ENCODE measurements at regions not wholly inside any gene's neighbourhood (a gene's known extent, or its start where the extent isn't known, plus 50 kb on each side); places are given as distances from the start of the nearest gene placed in this dataset.

GRCh38 chr2:17311106-17311619, 207.1 kb downstream of the RAD51AP2 start:
- no peak overlapping the region for H3K4me3 ChIP-seq (ENCODE audit: low read depth, low read length)
- no peak for TF ChIP-seq CTCF (IDR thresholded peaks at IDR 0.05; ENCODE audit: borderline replicate concordance, insufficient read depth, low read depth, low read length)

- H3K4me3 ChIP-seq (ENCODE audit: low read depth, low read length) = no peak overlapping the region
- TF ChIP-seq CTCF (IDR thresholded peaks at IDR 0.05; ENCODE audit: borderline replicate concordance, insufficient read depth, low read depth, low read length) = peak; percentile 66; the same call in 1 of the 2 replicates
Observed at GRCh38 chr2:17309741-17310339, 208.4 kb downstream of the RAD51AP2 start.

- TF ChIP-seq CTCF (IDR thresholded peaks at IDR 0.05; ENCODE audit: borderline replicate concordance, insufficient read depth, low read depth, low read length) = no peak
- H3K4me3 ChIP-seq (ENCODE audit: low read depth, low read length) = no peak overlapping the region
Observed at GRCh38 chr2:17309181-17309580, 209.1 kb downstream of the RAD51AP2 start.

- H3K4me3 ChIP-seq (ENCODE audit: low read depth, low read length) = no peak overlapping the region
- no peak for TF ChIP-seq CTCF (IDR thresholded peaks at IDR 0.05; ENCODE audit: borderline replicate concordance, insufficient read depth, low read depth, low read length)
Observed at GRCh38 chr2:17306706-17307105, 211.5 kb downstream of the RAD51AP2 start.

GRCh38 chr2:17306219-17306618, 212.0 kb downstream of the RAD51AP2 start:
- H3K4me3 ChIP-seq (ENCODE audit: low read depth, low read length) = no peak overlapping the region
- no peak for TF ChIP-seq CTCF (IDR thresholded peaks at IDR 0.05; ENCODE audit: borderline replicate concordance, insufficient read depth, low read depth, low read length)

- no peak overlapping the region for H3K4me3 ChIP-seq (ENCODE audit: low read depth, low read length)
- no peak for TF ChIP-seq CTCF (IDR thresholded peaks at IDR 0.05; ENCODE audit: borderline replicate concordance, insufficient read depth, low read depth, low read length)
Observed at GRCh38 chr2:17303521-17303920, 214.7 kb downstream of the RAD51AP2 start.

- no peak overlapping the region for H3K4me3 ChIP-seq (ENCODE audit: low read depth, low read length)
- TF ChIP-seq CTCF (IDR thresholded peaks at IDR 0.05; ENCODE audit: borderline replicate concordance, insufficient read depth, low read depth, low read length) = no peak
Observed at GRCh38 chr2:17303054-17303453, 215.2 kb downstream of the RAD51AP2 start.
